Liver (tissue), 8 donors: ENCODE measurements at regions not wholly inside any gene's neighbourhood (a gene's known extent, or its start where the extent isn't known, plus 50 kb on each side); places are given as distances from the start of the nearest gene placed in this dataset.

Experiments used
- DNase-seq: peaks from one replicate; pipeline ENCODE4 v3.0.0-alpha.2; 2017; ENCODE audit warnings: low spot score
- H3K27ac ChIP-seq, 2 donors: one replicate each; pipeline ENCODE4 v1.7.0; 2013; ENCODE audit warnings: inconsistent platforms in 2 of 2, low read length in 2 of 2, control low read depth in 1 of 2, low read depth in 1 of 2, mild to moderate bottlenecking in 1 of 2
- H3K27me3 ChIP-seq, 4 donors: one replicate each; pipeline versions ENCODE4 v1.6.1 to v1.7.0; 2013; ENCODE audit warnings: low read length in 3 of 4, inconsistent platforms in 1 of 4, mild to moderate bottlenecking in 1 of 4, moderate library complexity in 1 of 4; ENCODE audit not compliant: control insufficient read depth in 4 of 4, insufficient read depth in 4 of 4
- H3K36me3 ChIP-seq, 4 donors: one replicate each; pipeline versions ENCODE4 v1.6.1 to v1.7.0; 2013; ENCODE audit warnings: low read length in 3 of 4, mild to moderate bottlenecking in 3 of 4, low read depth in 1 of 4, moderate library complexity in 1 of 4; ENCODE audit not compliant: control insufficient read depth in 4 of 4, insufficient read depth in 3 of 4
- H3K4me1 ChIP-seq, 4 donors: one replicate each; pipeline versions ENCODE4 v1.6.1 to v1.7.0; 2013; ENCODE audit warnings: low read length in 3 of 4, mild to moderate bottlenecking in 3 of 4, moderate library complexity in 1 of 4; ENCODE audit not compliant: control insufficient read depth in 4 of 4, insufficient read depth in 4 of 4
- H3K4me3 ChIP-seq, 3 donors: one replicate each; pipeline versions ENCODE4 v1.6.1 to v1.7.0; 2013; ENCODE audit warnings: low read length in 3 of 3, control low read depth in 1 of 3, low read depth in 1 of 3, mild to moderate bottlenecking in 1 of 3
- H3K9ac ChIP-seq, 2 donors: one replicate each; pipeline ENCODE4 v1.7.0; 2013; ENCODE audit warnings: low read length in 2 of 2, mild to moderate bottlenecking in 2 of 2, moderate library complexity in 2 of 2, control low read depth in 1 of 2, low read depth in 1 of 2
- H3K9me3 ChIP-seq, 4 donors: one replicate each; pipeline versions ENCODE4 v1.6.1 to v1.7.0; 2013; ENCODE audit warnings: low read length in 3 of 4; ENCODE audit not compliant: control insufficient read depth in 4 of 4
- ATF3 ChIP-seq: IDR thresholded peaks from 2 replicates; pipeline ENCODE4 v1.6.1; 2016; ENCODE audit warnings: antibody characterized with exemption
- CTCF ChIP-seq: fragments of 150-350 bp; IDR thresholded peaks from 2 replicates; pipeline ENCODE4 v1.5.1; 2017; ENCODE audit warnings: improper control_type of control experiment, low read depth, low read length; ENCODE audit not compliant: missing input control
- EGR1 ChIP-seq, 2 donors: IDR thresholded peaks; 2 replicates each; pipeline ENCODE4 v1.6.1; 2016 to 2018; ENCODE audit warnings: antibody characterized with exemption in 2 of 2, low read depth in 2 of 2
- FOXA1 ChIP-seq: IDR thresholded peaks from 2 replicates; pipeline ENCODE4 v1.6.1; 2016; ENCODE audit warnings: antibody characterized with exemption
- GABPA ChIP-seq, 2 donors: IDR thresholded peaks in 1 of 2; conservative IDR thresholded peaks in 1 of 2; 2 replicates each; pipeline ENCODE4 v1.6.1; 2016; ENCODE audit warnings: antibody characterized with exemption in 2 of 2, mild to moderate bottlenecking in 1 of 2, moderate library complexity in 1 of 2
- HNF4A ChIP-seq, 2 donors: conservative IDR thresholded peaks; 2 replicates each; pipeline ENCODE4 v1.6.1; 2016; ENCODE audit warnings: antibody characterized with exemption in 2 of 2, mild to moderate bottlenecking in 2 of 2
- JUND ChIP-seq, 2 donors: IDR thresholded peaks; 2 replicates each; pipeline ENCODE4 v1.6.1; 2016; ENCODE audit warnings: antibody characterized with exemption in 2 of 2
- MAX ChIP-seq: IDR thresholded peaks from 2 replicates; pipeline ENCODE4 v1.6.1; 2016; ENCODE audit warnings: antibody characterized with exemption
- NR2F2 ChIP-seq: IDR thresholded peaks from 2 replicates; pipeline ENCODE4 v1.6.1; 2016; ENCODE audit warnings: antibody characterized with exemption
- RAD21 ChIP-seq, 2 donors: IDR thresholded peaks; 2 replicates each; pipeline ENCODE4 v1.6.1; 2016; ENCODE audit warnings: antibody characterized with exemption in 2 of 2, mild to moderate bottlenecking in 2 of 2
- REST ChIP-seq: IDR thresholded peaks from 2 replicates; pipeline ENCODE4 v1.6.1; 2016; ENCODE audit warnings: antibody characterized with exemption, mild to moderate bottlenecking
- RXRA ChIP-seq, 2 donors: IDR thresholded peaks; 2 replicates each; pipeline ENCODE4 v1.6.1; 2017 to 2018; ENCODE audit warnings: antibody characterized with exemption in 2 of 2, mild to moderate bottlenecking in 1 of 2
- SP1 ChIP-seq: IDR thresholded peaks from 2 replicates; pipeline ENCODE4 v1.6.1; 2018; ENCODE audit warnings: antibody characterized with exemption, mild to moderate bottlenecking
- YY1 ChIP-seq: IDR thresholded peaks from 2 replicates; pipeline ENCODE4 v1.6.1; 2016; ENCODE audit warnings: antibody characterized with exemption, mild to moderate bottlenecking
- ZBTB33 ChIP-seq: IDR thresholded peaks from 2 replicates; pipeline ENCODE4 v1.6.1; 2016; ENCODE audit warnings: antibody characterized with exemption
- WGBS: extraction: QIAGEN DNeasy Blood & Tissue Kit; methylation state at CpG from one replicate; pipeline ENCODE4 v1.1.7; 2013; 5-methylcytosine and 5-hydroxymethylcytosine counted together
- donor health status: healthy.
- donor health status: healthy.
- donor health status: healthy.
- donor health status: healthy.
- donor health status: healthy.

GRCh38 chr13:84630476-84630875, 748.2 kb upstream of the SLITRK1 start:
- no peak overlapping the region for H3K27ac ChIP-seq
- no peaks in the 10 kb centered on the region for H3K27me3 ChIP-seq
- DNase-seq, result no peak
- H3K9me3 ChIP-seq, result no peaks in the 10 kb centered on the region
- no peak for TF ChIP-seq FOXA1
- no peak for TF ChIP-seq MAX
- TF ChIP-seq GABPA (IDR thresholded peaks at IDR 0.05 in 1 of 2, conservative IDR thresholded peaks at IDR 0.05 in 1 of 2), result no peak
- no peak for TF ChIP-seq RAD21 (IDR thresholded peaks at IDR 0.05)
- TF ChIP-seq SP1, result no peak
- no peak for TF ChIP-seq YY1
- TF ChIP-seq ZBTB33, result no peak
- TF ChIP-seq NR2F2, result no peak
- no peak for TF ChIP-seq CTCF
- no peak for TF ChIP-seq JUND (IDR thresholded peaks at IDR 0.05)
- TF ChIP-seq RXRA (IDR thresholded peaks at IDR 0.05), result no peak
- no peak for TF ChIP-seq REST
- no peaks in the 10 kb centered on the region for H3K36me3 ChIP-seq
- no peak overlapping the region for H3K4me3 ChIP-seq
- 91% methylated on average over 3 of the region's 3 CpGs for WGBS
- no peaks in the 10 kb centered on the region for H3K4me1 ChIP-seq
- no peak overlapping the region for H3K9ac ChIP-seq

GRCh38 chr13:84616864-84617263, 734.6 kb upstream of the SLITRK1 start:
- DNase-seq, result no peak
- Histone ChIP-seq H3K27ac (no peak overlapping the region), H3K9me3 (no peaks in the 10 kb centered on the region), H3K27me3 (no peaks in the 10 kb centered on the region), H3K36me3 (no peaks in the 10 kb centered on the region), H3K4me3 (no peak overlapping the region), H3K9ac (no peak overlapping the region), H3K4me1 (no peaks in the 10 kb centered on the region)
- TF ChIP-seq CTCF, result no peak
- no peak for TF ChIP-seq SP1
- TF ChIP-seq JUND (IDR thresholded peaks at IDR 0.05), result no peak
- TF ChIP-seq HNF4A (conservative IDR thresholded peaks at IDR 0.05), result no peak
- no peak for TF ChIP-seq NR2F2
- no peak for TF ChIP-seq EGR1 (IDR thresholded peaks at IDR 0.05; ENCODE audit: low read depth in 2 of 2)
- no peak for TF ChIP-seq MAX
- TF ChIP-seq FOXA1, result no peak
- TF ChIP-seq ATF3, result no peak
- no peak for TF ChIP-seq YY1
- no peak for TF ChIP-seq GABPA (IDR thresholded peaks at IDR 0.05 in 1 of 2, conservative IDR thresholded peaks at IDR 0.05 in 1 of 2)
- TF ChIP-seq ZBTB33, result no peak
